Fibroblast of lung (primary cell): ENCODE measurements at regions not wholly inside any gene's neighbourhood (a gene's known extent, or its start where the extent isn't known, plus 50 kb on each side); places are given as distances from the start of the nearest gene placed in this dataset.
"Not testable (repeated sequence)": the region's sequence is repeated elsewhere in the genome, so short reads cannot be mapped to it uniquely, and the experiment has no call there.

Experiments used
- DNase-seq, 2 donors: peaks; one replicate each; pipeline versions ENCODE4 v3.0.0 to v3.0.0-alpha.2; 2010; ENCODE audit warnings: low read depth in 2 of 2
- H2AFZ ChIP-seq: 2 replicates; pipeline ENCODE4 v1.5.1; 2012; ENCODE audit warnings: low read length, control low read depth, inconsistent platforms
- H3K27ac ChIP-seq: 2 replicates; pipeline ENCODE4 v1.5.1; 2011; ENCODE audit warnings: low read length, control low read depth; ENCODE audit not compliant: insufficient read depth
- H3K27me3 ChIP-seq: 2 replicates; pipeline ENCODE4 v1.5.1; 2011; ENCODE audit warnings: mild to moderate bottlenecking, low read length; ENCODE audit not compliant: control insufficient read depth, insufficient read depth
- H3K36me3 ChIP-seq: 2 replicates; pipeline ENCODE4 v1.5.1; 2011; ENCODE audit warnings: low read length; ENCODE audit not compliant: control insufficient read depth, insufficient read depth
- H3K4me1 ChIP-seq: 2 replicates; pipeline ENCODE4 v1.5.1; 2011; ENCODE audit warnings: low read length; ENCODE audit not compliant: control insufficient read depth, insufficient read depth; ENCODE audit errors: extremely low read depth
- H3K4me2 ChIP-seq: 2 replicates; pipeline ENCODE4 v1.5.1; 2011; ENCODE audit warnings: low read length, control low read depth; ENCODE audit not compliant: insufficient read depth; ENCODE audit errors: extremely low read depth
- H3K4me3 ChIP-seq, 4 experiments: fragments of 200-600 bp in 1 of 4; sonication (generic) in 1 of 4; replicated peaks in 1 of 4; 2 replicates each; pipeline ENCODE4 v1.5.1; 2011 to 2016; ENCODE audit warnings: low read length in 4 of 4, low read depth in 3 of 4, mild to moderate bottlenecking in 3 of 4, control low read depth in 2 of 4, inconsistent platforms in 1 of 4, mixed read lengths in 1 of 4; ENCODE audit not compliant: insufficient read depth in 1 of 4; ENCODE audit errors: control extremely low read depth in 1 of 4
- H3K79me2 ChIP-seq: 2 replicates; pipeline ENCODE4 v1.5.1; 2012; ENCODE audit warnings: mild to moderate bottlenecking, low read length, inconsistent platforms; ENCODE audit not compliant: control insufficient read depth, insufficient read depth
- H3K9ac ChIP-seq: 2 replicates; pipeline ENCODE4 v1.5.1; 2011; ENCODE audit warnings: mild to moderate bottlenecking, low read length, control low read depth; ENCODE audit not compliant: insufficient read depth
- H3K9me3 ChIP-seq: 2 replicates; pipeline ENCODE4 v1.5.1; 2012; ENCODE audit warnings: low read depth, low read length; ENCODE audit not compliant: control insufficient read depth, insufficient read depth
- H4K20me1 ChIP-seq: 2 replicates; pipeline ENCODE4 v1.5.1; 2011; ENCODE audit warnings: low read length; ENCODE audit not compliant: control insufficient read depth, insufficient read depth; ENCODE audit errors: extremely low read depth
- CTCF ChIP-seq, 2 donors: IDR thresholded peaks in 1 of 2; conservative IDR thresholded peaks in 1 of 2; 1 replicate in 1 of 2; 2 replicates in 1 of 2; pipeline ENCODE4 v1.5.1; 2011 to 2012; ENCODE audit warnings: low read length in 2 of 2, control low read depth in 1 of 2, inconsistent platforms in 1 of 2, low read depth in 1 of 2, mild to moderate bottlenecking in 1 of 2
- EZH2 ChIP-seq: IDR thresholded peaks from 2 replicates; pipeline ENCODE4 v1.5.1; 2012; ENCODE audit warnings: low read length, control low read depth, mild to moderate bottlenecking; ENCODE audit errors: missing control alignments

GRCh38 chr10:118422241-118422640 is 80.1 kb upstream of the FAM204A start:
- DNase-seq = no peak
- no peak for TF ChIP-seq CTCF (conservative IDR thresholded peaks at IDR 0.05 in 1 of 2, IDR thresholded peaks at IDR 0.05 in 1 of 2; ENCODE audit: low read depth in 1 of 2, low read length in 2 of 2)
- no peak for TF ChIP-seq EZH2
- Histone ChIP-seq H3K36me3 (no peaks in the 10 kb centered on the region), H3K4me3 (no peak overlapping the region), H3K79me2 (no peaks in the 10 kb centered on the region), H3K4me2 (no peak overlapping the region), H3K9ac (no peak overlapping the region), H3K4me1 (no peaks in the 10 kb centered on the region), H3K27ac (no peak overlapping the region), H2AFZ (no peak overlapping the region), H3K9me3 (no peaks in the 10 kb centered on the region), H3K27me3 (no peaks in the 10 kb centered on the region), H4K20me1 (no peaks in the 10 kb centered on the region)

- not testable (repeated sequence) for DNase-seq, H3K27ac ChIP-seq, H2AFZ ChIP-seq, H3K4me1 ChIP-seq, H3K9ac ChIP-seq, H3K4me3 ChIP-seq, H3K4me2 ChIP-seq, H3K36me3 ChIP-seq, H3K79me2 ChIP-seq, H4K20me1 ChIP-seq, H3K27me3 ChIP-seq, H3K9me3 ChIP-seq
These were observed 77.9 kb upstream of the FAM204A start for GRCh38 chr10:118420049-118420448.

- Histone ChIP-seq H3K9ac (no peak overlapping the region), H3K27ac (no peak overlapping the region), H3K4me1 (no peaks in the 10 kb centered on the region), H3K36me3 (no peaks in the 10 kb centered on the region), H3K27me3 (no peaks in the 10 kb centered on the region), H3K9me3 (no peaks in the 10 kb centered on the region), H4K20me1 (no peaks in the 10 kb centered on the region), H3K4me3 (no peak overlapping the region), H3K4me2 (no peak overlapping the region), H3K79me2 (no peaks in the 10 kb centered on the region), H2AFZ (no peak overlapping the region)
- no peak for DNase-seq
- TF ChIP-seq EZH2 = no peak
- TF ChIP-seq CTCF (conservative IDR thresholded peaks at IDR 0.05 in 1 of 2, IDR thresholded peaks at IDR 0.05 in 1 of 2; ENCODE audit: low read depth in 1 of 2, low read length in 2 of 2) = no peak
These were observed 70.8 kb upstream of the FAM204A start for GRCh38 chr10:118412932-118413331.
